ENCODE measurements at regions not wholly inside any gene's neighbourhood (a gene's known extent, or its start where the extent isn't known, plus 50 kb on each side); places are given as distances from the start of the nearest gene placed in this dataset.

GRCh38 chr14:29037411-29037810 is 270.8 kb downstream of the FOXG1 start:
- no peak overlapping the region for H3K27ac ChIP-seq
- no peak overlapping the region for H2AFZ ChIP-seq (ENCODE audit: low read depth)
- no peak overlapping the region for H3K9ac ChIP-seq
- H4K20me1 ChIP-seq (ENCODE audit: insufficient read depth), result no peaks in the 10 kb centered on the region
- H3K4me2 ChIP-seq, result no peak overlapping the region
- H3K79me2 ChIP-seq (ENCODE audit: insufficient read depth, low read depth), result no peaks in the 10 kb centered on the region
- H3K4me3 ChIP-seq (IDR thresholded peaks at IDR 0.05; ENCODE audit: insufficient read depth, low read depth, low read length), result no peak overlapping the region
- no peaks in the 10 kb centered on the region for H3K36me3 ChIP-seq (ENCODE audit: insufficient read depth)
- H3K4me1 ChIP-seq (ENCODE audit: low read depth, poor library complexity, severe bottlenecking), result peaks cover 14% of the 10 kb centered on the region
- no peak for TF ChIP-seq CTCF (conservative IDR thresholded peaks at IDR 0.05; ENCODE audit: low read depth, low read length)
- H3K27me3 ChIP-seq (ENCODE audit: insufficient read depth, low read depth), result no peaks in the 10 kb centered on the region

- H3K27me3 ChIP-seq (ENCODE audit: insufficient read depth, low read depth), result no peaks in the 10 kb centered on the region
- peaks cover 32% of the 10 kb centered on the region for H3K4me1 ChIP-seq (ENCODE audit: low read depth, poor library complexity, severe bottlenecking)
- no peak overlapping the region for H3K4me2 ChIP-seq
- H3K4me3 ChIP-seq (IDR thresholded peaks at IDR 0.05; ENCODE audit: insufficient read depth, low read depth, low read length), result no peak overlapping the region
- H4K20me1 ChIP-seq (ENCODE audit: insufficient read depth), result no peaks in the 10 kb centered on the region
- TF ChIP-seq CTCF (conservative IDR thresholded peaks at IDR 0.05; ENCODE audit: low read depth, low read length), result no peak
- H2AFZ ChIP-seq (ENCODE audit: low read depth), result no peak overlapping the region
- no peaks in the 10 kb centered on the region for H3K36me3 ChIP-seq (ENCODE audit: insufficient read depth)
- H3K9ac ChIP-seq, result no peak overlapping the region
- no peak overlapping the region for H3K27ac ChIP-seq
- H3K79me2 ChIP-seq (ENCODE audit: insufficient read depth, low read depth), result no peaks in the 10 kb centered on the region
These were observed 272.6 kb downstream of the FOXG1 start for GRCh38 chr14:29039171-29039570.

- no peaks in the 10 kb centered on the region for H3K36me3 ChIP-seq (ENCODE audit: insufficient read depth)
- no peak overlapping the region for H3K9ac ChIP-seq
- H3K27ac ChIP-seq, result peak overlapping the region; percentile 36; the same call in 1 of the 2 replicates
- TF ChIP-seq CTCF (conservative IDR thresholded peaks at IDR 0.05; ENCODE audit: low read depth, low read length), result no peak
- H2AFZ ChIP-seq (ENCODE audit: low read depth), result peak overlapping the region; percentile 17; the same call in 1 of the 2 replicates
- H3K79me2 ChIP-seq (ENCODE audit: insufficient read depth, low read depth), result no peaks in the 10 kb centered on the region
- H3K27me3 ChIP-seq (ENCODE audit: insufficient read depth, low read depth), result no peaks in the 10 kb centered on the region
- peak overlapping the region; percentile 73 for H3K4me2 ChIP-seq
- H3K4me1 ChIP-seq (ENCODE audit: low read depth, poor library complexity, severe bottlenecking), result peaks cover 49% of the 10 kb centered on the region
- no peaks in the 10 kb centered on the region for H4K20me1 ChIP-seq (ENCODE audit: insufficient read depth)
- no peak overlapping the region for H3K4me3 ChIP-seq (IDR thresholded peaks at IDR 0.05; ENCODE audit: insufficient read depth, low read depth, low read length)
These were observed 276.0 kb downstream of the FOXG1 start for GRCh38 chr14:29042551-29042950.

DNA sequence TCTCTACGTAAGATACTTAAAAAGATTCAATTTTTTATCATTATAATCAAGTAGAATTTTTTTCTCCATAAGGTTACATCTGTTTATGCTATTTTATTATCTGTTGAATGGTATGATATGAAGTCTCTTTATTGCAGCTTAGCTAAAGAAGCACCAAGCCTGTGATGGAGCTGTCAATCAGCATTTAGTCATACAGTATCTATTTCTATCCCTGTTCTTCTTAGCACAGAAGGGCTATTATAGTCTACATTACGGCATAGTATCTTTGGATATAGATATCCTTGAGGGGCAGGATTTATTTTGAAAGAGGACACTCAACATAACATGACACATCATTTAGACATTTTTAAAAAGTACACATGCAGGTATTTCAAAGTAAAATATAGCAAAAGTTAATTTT is 277.1 kb downstream of the FOXG1 start:
- H4K20me1 ChIP-seq (ENCODE audit: insufficient read depth), result no peaks in the 10 kb centered on the region
- H3K9ac ChIP-seq, result no peak overlapping the region
- peaks cover 49% of the 10 kb centered on the region for H3K4me1 ChIP-seq (ENCODE audit: low read depth, poor library complexity, severe bottlenecking)
- 0 out of 2 replicates have a peak overlapping the region, but pooled peaks have one; percentile 73 for H3K4me2 ChIP-seq
- no peaks in the 10 kb centered on the region for H3K36me3 ChIP-seq (ENCODE audit: insufficient read depth)
- no peak for TF ChIP-seq CTCF (conservative IDR thresholded peaks at IDR 0.05; ENCODE audit: low read depth, low read length)
- no peak overlapping the region for H2AFZ ChIP-seq (ENCODE audit: low read depth)
- H3K27me3 ChIP-seq (ENCODE audit: insufficient read depth, low read depth), result no peaks in the 10 kb centered on the region
- H3K4me3 ChIP-seq (IDR thresholded peaks at IDR 0.05; ENCODE audit: insufficient read depth, low read depth, low read length), result no peak overlapping the region
- H3K79me2 ChIP-seq (ENCODE audit: insufficient read depth, low read depth), result no peaks in the 10 kb centered on the region
- H3K27ac ChIP-seq, result no peak overlapping the region

All from KMS-11 (cell line).